Cerebellar nuclear complex (tissue), 1 donor: ENCODE measurements at regions not wholly inside any gene's neighbourhood (a gene's known extent, or its start where the extent isn't known, plus 50 kb on each side); places are given as distances from the start of the nearest gene placed in this dataset.

Experiments
- DNase-seq, 2 experiments: peaks; one replicate each; lab custom pipeline; 2025; lab: John Stamatoyannopoulos, UW

GRCh38 chr3:116848248-116848829 lies 138.8 kb downstream of the TUSC7 start:
- no peak for DNase-seq

GRCh38 chr3:116849261-116849688 lies 139.7 kb downstream of the TUSC7 start:
- no peak for DNase-seq

- no peak for DNase-seq
Observed at GRCh38 chr3:116852803-116853202, 143.2 kb downstream of the TUSC7 start.

GRCh38 chr3:116863270-116863770 lies 153.7 kb downstream of the TUSC7 start:
- no peak for DNase-seq

- no peak for DNase-seq
Observed at GRCh38 chr3:116863822-116864589, 154.4 kb downstream of the TUSC7 start.

GRCh38 chr3:116864590-116864927 lies 155.0 kb downstream of the TUSC7 start:
- DNase-seq = no peak

- DNase-seq = no peak
Observed at GRCh38 chr3:116870379-116870778, 160.8 kb downstream of the TUSC7 start.

GRCh38 chr3:116871905-116872304 lies 162.3 kb downstream of the TUSC7 start:
- DNase-seq = no peak

GRCh38 chr3:116872688-116873087 lies 163.1 kb downstream of the TUSC7 start:
- DNase-seq = no peak

- DNase-seq = no peak
Observed at GRCh38 chr3:116873142-116873541, 163.6 kb downstream of the TUSC7 start.

GRCh38 chr3:116877968-116878367 lies 168.4 kb downstream of the TUSC7 start:
- DNase-seq = no peak

- no peak for DNase-seq
Observed at GRCh38 chr3:116886202-116886893, 176.8 kb downstream of the TUSC7 start.

GRCh38 chr3:116896116-116896515 lies 186.5 kb downstream of the TUSC7 start:
- no peak for DNase-seq

GRCh38 chr3:116897382-116897781 lies 187.8 kb downstream of the TUSC7 start:
- no peak for DNase-seq

GRCh38 chr3:116899253-116899652 lies 189.7 kb downstream of the TUSC7 start:
- DNase-seq = no peak

- no peak for DNase-seq
Observed at GRCh38 chr3:116905334-116905733, 195.8 kb downstream of the TUSC7 start.

- DNase-seq = no peak
Observed at GRCh38 chr3:116905794-116906193, 196.2 kb downstream of the TUSC7 start.

GRCh38 chr3:116912116-116912515 lies 202.5 kb downstream of the TUSC7 start:
- no peak for DNase-seq

- DNase-seq = no peak
Observed at GRCh38 chr3:116914004-116914403, 204.4 kb downstream of the TUSC7 start.

- no peak for DNase-seq
Observed at GRCh38 chr3:116916836-116917235, 207.3 kb downstream of the TUSC7 start.

- DNase-seq = no peak
Observed at GRCh38 chr3:116920826-116921610, 211.4 kb downstream of the TUSC7 start.

GRCh38 chr3:116927918-116928317 lies 218.3 kb downstream of the TUSC7 start:
- DNase-seq = no peak
